Liver (tissue), 3 donors: ENCODE measurements at regions not wholly inside any gene's neighbourhood (a gene's known extent, or its start where the extent isn't known, plus 50 kb on each side); places are given as distances from the start of the nearest gene placed in this dataset.

Experiments used
- ATF3 ChIP-seq: IDR thresholded peaks from 2 replicates; pipeline ENCODE4 v1.6.1; 2016; ENCODE audit warnings: antibody characterized with exemption
- CTCF ChIP-seq: fragments of 150-350 bp; IDR thresholded peaks from 2 replicates; pipeline ENCODE4 v1.5.1; 2017; ENCODE audit warnings: improper control_type of control experiment, low read depth, low read length; ENCODE audit not compliant: missing input control
- EGR1 ChIP-seq, 2 donors: IDR thresholded peaks; 2 replicates each; pipeline ENCODE4 v1.6.1; 2016 to 2018; ENCODE audit warnings: antibody characterized with exemption in 2 of 2, low read depth in 2 of 2
- GABPA ChIP-seq, 2 donors: IDR thresholded peaks in 1 of 2; conservative IDR thresholded peaks in 1 of 2; 2 replicates each; pipeline ENCODE4 v1.6.1; 2016; ENCODE audit warnings: antibody characterized with exemption in 2 of 2, mild to moderate bottlenecking in 1 of 2, moderate library complexity in 1 of 2
- HNF4G ChIP-seq: IDR thresholded peaks from 2 replicates; pipeline ENCODE4 v1.6.1; 2016; ENCODE audit warnings: antibody characterized with exemption
- MAX ChIP-seq: IDR thresholded peaks from 2 replicates; pipeline ENCODE4 v1.6.1; 2016; ENCODE audit warnings: antibody characterized with exemption
- RAD21 ChIP-seq, 2 donors: IDR thresholded peaks; 2 replicates each; pipeline ENCODE4 v1.6.1; 2016; ENCODE audit warnings: antibody characterized with exemption in 2 of 2, mild to moderate bottlenecking in 2 of 2
- REST ChIP-seq: IDR thresholded peaks from 2 replicates; pipeline ENCODE4 v1.6.1; 2016; ENCODE audit warnings: antibody characterized with exemption, mild to moderate bottlenecking
- RXRA ChIP-seq, 2 donors: IDR thresholded peaks; 2 replicates each; pipeline ENCODE4 v1.6.1; 2017 to 2018; ENCODE audit warnings: antibody characterized with exemption in 2 of 2, mild to moderate bottlenecking in 1 of 2
- SP1 ChIP-seq: IDR thresholded peaks from 2 replicates; pipeline ENCODE4 v1.6.1; 2018; ENCODE audit warnings: antibody characterized with exemption, mild to moderate bottlenecking
- TAF1 ChIP-seq: conservative IDR thresholded peaks from 2 replicates; pipeline ENCODE4 v1.6.1; 2016; ENCODE audit warnings: antibody characterized with exemption, mild to moderate bottlenecking
- YY1 ChIP-seq: IDR thresholded peaks from 2 replicates; pipeline ENCODE4 v1.6.1; 2016; ENCODE audit warnings: antibody characterized with exemption, mild to moderate bottlenecking
- donor health status: healthy.
- donor health status: healthy.

GRCh38 chr1:13916530-13916929 is 216.5 kb downstream of the PRDM2 start:
- TF ChIP-seq RXRA (IDR thresholded peaks at IDR 0.05) (no peak), CTCF (no peak), ATF3 (no peak), TAF1 (no peak), SP1 (no peak), YY1 (no peak), RAD21 (IDR thresholded peaks at IDR 0.05) (no peak), EGR1 (IDR thresholded peaks at IDR 0.05; ENCODE audit: low read depth in 2 of 2) (no peak), REST (no peak), GABPA (IDR thresholded peaks at IDR 0.05 in 1 of 2, conservative IDR thresholded peaks at IDR 0.05 in 1 of 2) (no peak), HNF4G (no peak), MAX (no peak)
